HCT116 (cell line): ENCODE measurements at regions not wholly inside any gene's neighbourhood (a gene's known extent, or its start where the extent isn't known, plus 50 kb on each side); places are given as distances from the start of the nearest gene placed in this dataset.
A peak's percentile ranks its signal among the peaks of the same experiment; 100 is the strongest.

Source experiments
- ATAC-seq: fragments of 200-7000 bp; cut with Tn5 transposase; 2 replicates; pipeline ENCODE4 v1.9.1; 2020; ENCODE audit warnings: mild to moderate bottlenecking, moderate library complexity
- BruUV-seq: library from RNA; stranded (reverse); fragments of 400-500 nt; replicated peaks from 2 replicates; lab custom pipeline; 2021; lab: Mats Ljungman, UMichigan
- CTCF ChIA-PET: fragments of 300-600 bp; sonication (Branson Sonifier 250); formaldehyde crosslinking; loops from one replicate; lab custom pipeline; 2021; ENCODE audit warnings: antibody characterized with exemption; lab: Charles Lee
- POLR2A ChIA-PET: fragments of 300-600, 350-600 bp; sonication (Branson Sonifier 250); formaldehyde crosslinking; loops from one replicate; lab custom pipeline; 2021; ENCODE audit warnings: antibody characterized with exemption; lab: Charles Lee
- RAD21 ChIA-PET, 2 experiments: fragments of 300-600 bp; sonication (Branson Sonifier 250); formaldehyde crosslinking; loops; one replicate each; lab custom pipeline; 2023; ENCODE audit warnings: low total read pairs in 2 of 2; ENCODE audit not compliant: uncharacterized antibody in 2 of 2, unreplicated experiment in 2 of 2, low non-redundant PET in 1 of 2; lab: Charles Lee
- DNase-seq: peaks from one replicate; pipeline ENCODE4 v3.0.0-alpha.2; 2010; ENCODE audit warnings: low read depth, low spot score
- H2AFZ ChIP-seq: fragments of 200-600 bp; shearing (Covaris generic), sonication (generic); 2 replicates; pipeline ENCODE4 v1.6.1; 2017; ENCODE audit warnings: low read depth, mixed run types, mixed read lengths, antibody characterized with exemption, low read length; ENCODE audit not compliant: poor library complexity, severe bottlenecking
- H3K27ac ChIP-seq: 2 replicates; pipeline ENCODE4 v1.5.1; 2012; ENCODE audit warnings: low read depth, low read length
- H3K27me3 ChIP-seq: fragments of 200-600 bp; sonication (generic); 2 replicates; pipeline ENCODE4 v1.6.1; 2016; ENCODE audit warnings: mixed run types, low read length, mixed read lengths; ENCODE audit not compliant: insufficient read depth
- H3K36me3 ChIP-seq, 2 experiments: fragments of 200-500 bp in 1 of 2; fragments of 200-600 bp in 1 of 2; sonication (Bioruptor generic) in 1 of 2; sonication (generic) in 1 of 2; 2 replicates each; pipeline versions ENCODE4 v1.5.1 to v1.6.1; 2014 to 2016; ENCODE audit warnings: low read length in 2 of 2, inconsistent platforms in 1 of 2, mixed read lengths in 1 of 2, mixed run types in 1 of 2; ENCODE audit not compliant: insufficient read depth in 2 of 2, control insufficient read depth in 1 of 2
- H3K4me1 ChIP-seq, 2 experiments: fragments of 200-600 bp in 1 of 2; sonication (generic) in 1 of 2; 2 replicates each; pipeline versions ENCODE4 v1.5.1 to v1.6.1; 2012 to 2017; ENCODE audit warnings: low read length in 2 of 2, inconsistent platforms in 1 of 2, mild to moderate bottlenecking in 1 of 2, mixed read lengths in 1 of 2, mixed run types in 1 of 2, moderate library complexity in 1 of 2; ENCODE audit not compliant: insufficient read depth in 2 of 2, control insufficient read depth in 1 of 2
- H3K4me2 ChIP-seq: fragments of 200-600 bp; sonication (generic); 2 replicates; pipeline ENCODE4 v1.6.1; 2017; ENCODE audit warnings: mixed run types, low read length, mixed read lengths
- H3K4me3 ChIP-seq, 2 experiments: fragments of 200-600 bp in 1 of 2; sonication (generic) in 1 of 2; replicated peaks in 1 of 2; 2 replicates each; pipeline ENCODE4 v1.5.1; 2011 to 2016; ENCODE audit warnings: low read length in 2 of 2, control low read depth in 1 of 2, low read depth in 1 of 2, mild to moderate bottlenecking in 1 of 2, mixed read lengths in 1 of 2, mixed run types in 1 of 2
- H3K79me2 ChIP-seq: fragments of 200-600 bp; sonication (generic); 2 replicates; pipeline ENCODE4 v1.6.1; 2017; ENCODE audit warnings: mild to moderate bottlenecking, mixed run types, low read length, moderate library complexity, mixed read lengths; ENCODE audit not compliant: insufficient read depth
- H3K9ac ChIP-seq: fragments of 200-600 bp; sonication (generic); 2 replicates; pipeline ENCODE4 v1.6.1; 2016; ENCODE audit warnings: low read length, mixed read lengths
- H3K9me2 ChIP-seq: fragments of 200-600 bp; sonication (generic), shearing (Covaris generic); 2 replicates; pipeline ENCODE4 v1.6.1; 2017; ENCODE audit warnings: mixed run types, mild to moderate bottlenecking, moderate library complexity; ENCODE audit not compliant: insufficient read depth
- H3K9me3 ChIP-seq, 2 experiments: fragments of 200-500 bp in 1 of 2; fragments of 200-600 bp in 1 of 2; sonication (Bioruptor generic) in 1 of 2; sonication (generic) in 1 of 2; 2 replicates each; pipeline ENCODE4 v1.6.1; 2014 to 2017; ENCODE audit warnings: low read length in 2 of 2, mixed read lengths in 2 of 2, inconsistent platforms in 1 of 2, low read depth in 1 of 2, mild to moderate bottlenecking in 1 of 2, mixed run types in 1 of 2, moderate library complexity in 1 of 2; ENCODE audit not compliant: control insufficient read depth in 1 of 2, insufficient read depth in 1 of 2
- H4K20me1 ChIP-seq: fragments of 200-600 bp; sonication (generic), shearing (Covaris generic); 2 replicates; pipeline ENCODE4 v1.6.1; 2017; ENCODE audit warnings: mixed run types, mild to moderate bottlenecking, moderate library complexity; ENCODE audit not compliant: insufficient read depth
- CTCF ChIP-seq, 3 experiments: fragments of 200-600 bp in 1 of 3; sonication (generic) in 1 of 3; IDR thresholded peaks in 2 of 3; conservative IDR thresholded peaks in 1 of 3; 2 replicates each; pipeline ENCODE4 v1.5.1; 2012 to 2017; ENCODE audit warnings: low read depth in 2 of 3, low read length in 2 of 3, antibody characterized with exemption in 1 of 3, borderline replicate concordance in 1 of 3, control low read depth in 1 of 3, mild to moderate bottlenecking in 1 of 3, mixed read lengths in 1 of 3, mixed run types in 1 of 3, moderate library complexity in 1 of 3; ENCODE audit not compliant: insufficient read depth in 1 of 3
- ELF1 ChIP-seq: IDR thresholded peaks from 2 replicates; pipeline ENCODE4 v1.6.1; 2012; ENCODE audit warnings: low read depth, borderline replicate concordance
- RAD21 ChIP-seq: IDR thresholded peaks from 2 replicates; pipeline ENCODE4 v1.6.1; 2012; ENCODE audit warnings: low read depth, mild to moderate bottlenecking
- REST ChIP-seq: IDR thresholded peaks from 2 replicates; pipeline ENCODE4 v1.6.1; 2012; ENCODE audit warnings: low read depth
- SP1 ChIP-seq: IDR thresholded peaks from 2 replicates; pipeline ENCODE4 v1.6.1; 2012; ENCODE audit warnings: low read depth
- TCF7L2 ChIP-seq: IDR thresholded peaks from 2 replicates; pipeline ENCODE4 v1.7.0; 2011; ENCODE audit warnings: borderline replicate concordance, inconsistent platforms; ENCODE audit not compliant: insufficient read depth, insufficient read length; ENCODE audit errors: extremely low read depth
- ZNF274 ChIP-seq: fragments of 200-500 bp; sonication (Bioruptor generic); IDR thresholded peaks from 2 replicates; pipeline ENCODE4 v1.6.1; 2014; ENCODE audit warnings: mild to moderate bottlenecking, low read depth, low read length, inconsistent platforms
- intact Hi-C: fragments of 100-400 bp; cut with micrococcal nuclease; formaldehyde crosslinking; loops from 2 replicates; pipeline ENCODE4 v1.10.0; 2022

GRCh38 chr12:89962648-89963047 lies 254.0 kb upstream of the ATP2B1 start:
- intact Hi-C loops, result loop anchor here (5.0 to 10.0 kb wide), 2 partner anchors 258 to 420 kb away; partner anchors contain the start of gene ATP2B1
- ATAC-seq (no peak), DNase-seq (no peak)
- Histone ChIP-seq H3K9me3 (no peaks in the 10 kb centered on the region), H3K9ac (no peak overlapping the region), H3K4me3 (no peak overlapping the region), H3K4me1 (0 out of 4 replicates have a peak, but pooled peaks cover 0 to 4% of the 10 kb centered on the region in 2 experiments), H3K36me3 (no peaks in the 10 kb centered on the region), H3K4me2 (no peak overlapping the region), H3K9me2 (no peaks in the 10 kb centered on the region; the same call in 1 of the 2 replicates), H4K20me1 (no peaks in the 10 kb centered on the region), H2AFZ (no peak overlapping the region), H3K79me2 (no peaks in the 10 kb centered on the region), H3K27ac (no peak overlapping the region), H3K27me3 (no peaks in the 10 kb centered on the region)
- BruUV-seq, result no TSS peak
- ChIA-PET RAD21 (no interaction called here), POLR2A (no interaction called here), CTCF (no interaction called here)
- TF ChIP-seq REST (no peak), TCF7L2 (no peak), CTCF (IDR thresholded peaks at IDR 0.05 in 2 of 3, conservative IDR thresholded peaks at IDR 0.05 in 1 of 3; ENCODE audit: borderline replicate concordance in 1 of 3, insufficient read depth in 1 of 3, low read depth in 2 of 3, low read length in 2 of 3) (peak in 2 of 3 experiments; percentile 44 to 51; a peak in 4 of 6 replicates), ELF1 (no peak), RAD21 (peak; percentile 38), ZNF274 (no peak), SP1 (no peak)
